Panc1 (cell line): ENCODE measurements at regions not wholly inside any gene's neighbourhood (a gene's known extent, or its start where the extent isn't known, plus 50 kb on each side); places are given as distances from the start of the nearest gene placed in this dataset.
A peak's percentile ranks its signal among the peaks of the same experiment; 100 is the strongest.

ENCODE experiments used
- ATAC-seq: fragments of 200-7000 bp; cut with Tn5 transposase; 2 replicates; pipeline ENCODE4 v1.9.1; 2020; ENCODE audit warnings: mild to moderate bottlenecking, moderate library complexity
- BruUV-seq: library from RNA; stranded (reverse); fragments of 400-500 nt; replicated peaks from 2 replicates; lab custom pipeline; 2021; lab: Mats Ljungman, UMichigan
- CTCF ChIA-PET: fragments of 300-600 bp; sonication (Branson Sonifier 250); formaldehyde crosslinking; loops from one replicate; lab custom pipeline; 2022; ENCODE audit warnings: antibody characterized with exemption; lab: Charles Lee
- POLR2A ChIA-PET: fragments of 300-600 bp; sonication (Branson Sonifier 250); formaldehyde crosslinking; loops from one replicate; lab custom pipeline; 2022; ENCODE audit warnings: antibody characterized with exemption; lab: Charles Lee
- DNase-seq: peaks from one replicate; pipeline ENCODE4 v3.0.0-alpha.2; 2010; ENCODE audit warnings: low read depth, low spot score
- H3K27ac ChIP-seq: 2 replicates; pipeline ENCODE4 v1.5.1; 2011; ENCODE audit warnings: mild to moderate bottlenecking, low read length, inconsistent platforms
- H3K27me3 ChIP-seq: fragments of 200-500 bp; sonication (Bioruptor generic); 2 replicates; pipeline ENCODE4 v1.6.0; 2014; ENCODE audit warnings: low read length, inconsistent platforms; ENCODE audit not compliant: control insufficient read depth, insufficient read depth
- H3K36me3 ChIP-seq: fragments of 200-500 bp; sonication (Bioruptor generic); 2 replicates; pipeline ENCODE4 v1.5.1; 2014; ENCODE audit warnings: inconsistent platforms, mild to moderate bottlenecking, low read length, moderate library complexity; ENCODE audit not compliant: control insufficient read depth, insufficient read depth
- H3K4me1 ChIP-seq: 2 replicates; pipeline ENCODE4 v1.5.1; 2011; ENCODE audit warnings: inconsistent platforms, mild to moderate bottlenecking, low read length, moderate library complexity; ENCODE audit not compliant: control insufficient read depth, insufficient read depth
- H3K4me3 ChIP-seq, 2 experiments: 2 replicates each; pipeline ENCODE4 v1.5.1; 2011 to 2012; ENCODE audit warnings: low read depth in 2 of 2, low read length in 2 of 2, mild to moderate bottlenecking in 2 of 2, inconsistent platforms in 1 of 2, moderate library complexity in 1 of 2
- H3K9me3 ChIP-seq: fragments of 200-500 bp; sonication (Bioruptor generic); 2 replicates; pipeline ENCODE4 v1.5.1; 2014; ENCODE audit warnings: low read depth, mild to moderate bottlenecking, inconsistent platforms, low read length, moderate library complexity; ENCODE audit not compliant: control insufficient read depth, insufficient read depth
- CTCF ChIP-seq: fragments of 450-650 bp; IDR thresholded peaks from 2 replicates; pipeline ENCODE4 v1.5.1; 2017; ENCODE audit warnings: mild to moderate bottlenecking
- POLR2AphosphoS5 ChIP-seq: IDR thresholded peaks from 2 replicates; pipeline ENCODE4 v1.6.1; 2012; ENCODE audit warnings: mild to moderate bottlenecking, low read depth, low read length, moderate library complexity
- REST ChIP-seq, 2 experiments: IDR thresholded peaks; 2 replicates each; pipeline ENCODE4 v1.6.1; 2011 to 2012; ENCODE audit warnings: low read depth in 2 of 2, control low read depth in 1 of 2, low read length in 1 of 2, mild to moderate bottlenecking in 1 of 2, moderate library complexity in 1 of 2; ENCODE audit not compliant: insufficient read depth in 1 of 2
- SIN3A ChIP-seq: IDR thresholded peaks from 2 replicates; pipeline ENCODE4 v1.6.1; 2012; ENCODE audit warnings: low read depth, mild to moderate bottlenecking, low read length, moderate library complexity, borderline replicate concordance; ENCODE audit not compliant: insufficient read depth
- TCF7L2 ChIP-seq: IDR thresholded peaks from 2 replicates; pipeline ENCODE4 v1.6.1; 2011; ENCODE audit warnings: mild to moderate bottlenecking, low read depth, low read length, inconsistent platforms
- in situ Hi-C: cut with HindIII; loops from 2 replicates; pipeline ENCODE4 v1.10.0; 2016; ENCODE audit warnings: low sequenced_read_pairs, low pct_unique_long_range_greater_than_20kb
- intact Hi-C: fragments of 100-400 bp; cut with micrococcal nuclease; formaldehyde crosslinking; loops from one replicate; pipeline ENCODE4 v1.10.0; 2022; ENCODE audit not compliant: unreplicated experiment

- ATAC-seq, result peak; percentile 76
- intact Hi-C loops, result no loop called here
- Histone ChIP-seq H3K27me3 (no peaks in the 10 kb centered on the region), H3K36me3 (no peaks in the 10 kb centered on the region), H3K27ac (peak overlapping the region; percentile 92), H3K4me1 (peaks cover 46% of the 10 kb centered on the region), H3K4me3 (no peak overlapping the region), H3K9me3 (no peaks in the 10 kb centered on the region)
- in situ Hi-C loops, result no loop called here
- DNase-seq, result no peak
- no TSS peak for BruUV-seq
- CTCF ChIA-PET, result no interaction called here
- TF ChIP-seq REST (IDR thresholded peaks at IDR 0.05; ENCODE audit: insufficient read depth in 1 of 2, low read depth in 2 of 2, low read length in 1 of 2), result 0 out of 4 replicates have a peak, but pooled peaks of 1 of the 2 experiments have one; percentile 19
- peak; percentile 43; the same call in 1 of the 2 replicates for TF ChIP-seq POLR2AphosphoS5
- TF ChIP-seq TCF7L2, result peak; percentile 87
- TF ChIP-seq CTCF, result no peak
- POLR2A ChIA-PET, result no interaction called here
Measured at GRCh38 chr5:124639095-124639665, 107.3 kb downstream of the ZNF608 start.

DNA sequence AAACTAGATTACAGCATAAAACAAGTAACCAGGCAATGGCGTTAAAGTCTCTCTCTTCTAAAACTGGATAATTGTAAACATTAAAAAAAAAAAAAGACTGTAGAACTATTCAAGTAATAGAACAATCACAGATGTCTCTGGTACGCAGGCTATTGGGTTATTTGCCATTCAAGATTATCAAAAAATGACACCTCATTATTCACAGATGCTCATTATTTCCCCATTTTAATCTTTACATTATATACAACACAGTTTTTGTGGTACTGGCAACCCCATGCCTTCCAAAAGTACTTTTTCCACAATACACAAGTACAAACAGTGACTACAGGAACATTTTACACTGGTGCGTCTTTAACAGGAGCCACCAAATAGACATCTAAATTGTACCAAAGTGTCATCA lies 109.4 kb downstream of the ZNF608 start:
- Histone ChIP-seq H3K27me3 (no peaks in the 10 kb centered on the region), H3K36me3 (no peaks in the 10 kb centered on the region), H3K4me3 (no peak overlapping the region), H3K27ac (peak overlapping the region; percentile 92), H3K9me3 (no peaks in the 10 kb centered on the region), H3K4me1 (peaks cover 48% of the 10 kb centered on the region)
- in situ Hi-C loops, result no loop called here
- BruUV-seq, result no TSS peak
- POLR2A ChIA-PET, result no interaction called here
- ATAC-seq (no peak), DNase-seq (no peak)
- TF ChIP-seq CTCF, result no peak
- no peak for TF ChIP-seq SIN3A
- no peak for TF ChIP-seq REST (IDR thresholded peaks at IDR 0.05; ENCODE audit: insufficient read depth in 1 of 2, low read depth in 2 of 2, low read length in 1 of 2)
- no peak for TF ChIP-seq TCF7L2
- TF ChIP-seq POLR2AphosphoS5, result no peak
- CTCF ChIA-PET, result no interaction called here
- intact Hi-C loops, result no loop called here
